Heart left ventricle (tissue), 13 donors: ENCODE measurements at regions not wholly inside any gene's neighbourhood (a gene's known extent, or its start where the extent isn't known, plus 50 kb on each side); places are given as distances from the start of the nearest gene placed in this dataset.

ENCODE experiments used
- POLR2A ChIP-seq, 2 donors: fragments of 450-650 bp; IDR thresholded peaks; one replicate each; pipeline ENCODE4 v1.6.1; 2017; ENCODE audit warnings: antibody characterized with exemption in 2 of 2, mild to moderate bottlenecking in 2 of 2, moderate library complexity in 2 of 2
- TF ChIP-seq, protein P1 (sequence below), 12 donors: fragments of 200-600 bp; sonication (generic) in 4 of 12; IDR thresholded peaks; one replicate each; pipeline versions ENCODE4 v1.5.0 to v1.8.0; 2018 to 2022; ENCODE audit warnings: antibody characterized with exemption in 12 of 12, mild to moderate bottlenecking in 5 of 12
- donor health status: ischemic (EF 13 %, LVEDD 7.1; RV severe dilation, severe dysfunction).
- donor health status: DM: no; HTN: yes; CAD: no.
- donor health status: DM: no; HTN: no; CAD: no.
- donor health status: ischemic (EF 25% LVEDD 6.9; RV normal size, moderate dysfunction).
- donor health status: ischemic (EF 25% LVEDD 5.7; RV mildly dilated, moderate dysfunction).
- donor health status: ischemic (EF 35%, LVEDD 5.7; RV mildly dilated, moderate dysfunction).
- donor health status: nonischemic (EF 11% LVEDD 7.7; RV severe dilation, severe dysfunction).
- donor health status: DM: yes; HTN: yes; CAD: no.
- donor health status: PGD.
- donor health status: ischemic (EF 29% LVEDD 5.4; RV normal size, mild dysfunction).
- donor health status: nonischemic (EF 23%, LVEDD 6.1; RV moderate dilation, normal function).

- no peak for TF ChIP-seq POLR2A (IDR thresholded peaks at IDR 0.05)
- TF ChIP-seq, protein P1, sequence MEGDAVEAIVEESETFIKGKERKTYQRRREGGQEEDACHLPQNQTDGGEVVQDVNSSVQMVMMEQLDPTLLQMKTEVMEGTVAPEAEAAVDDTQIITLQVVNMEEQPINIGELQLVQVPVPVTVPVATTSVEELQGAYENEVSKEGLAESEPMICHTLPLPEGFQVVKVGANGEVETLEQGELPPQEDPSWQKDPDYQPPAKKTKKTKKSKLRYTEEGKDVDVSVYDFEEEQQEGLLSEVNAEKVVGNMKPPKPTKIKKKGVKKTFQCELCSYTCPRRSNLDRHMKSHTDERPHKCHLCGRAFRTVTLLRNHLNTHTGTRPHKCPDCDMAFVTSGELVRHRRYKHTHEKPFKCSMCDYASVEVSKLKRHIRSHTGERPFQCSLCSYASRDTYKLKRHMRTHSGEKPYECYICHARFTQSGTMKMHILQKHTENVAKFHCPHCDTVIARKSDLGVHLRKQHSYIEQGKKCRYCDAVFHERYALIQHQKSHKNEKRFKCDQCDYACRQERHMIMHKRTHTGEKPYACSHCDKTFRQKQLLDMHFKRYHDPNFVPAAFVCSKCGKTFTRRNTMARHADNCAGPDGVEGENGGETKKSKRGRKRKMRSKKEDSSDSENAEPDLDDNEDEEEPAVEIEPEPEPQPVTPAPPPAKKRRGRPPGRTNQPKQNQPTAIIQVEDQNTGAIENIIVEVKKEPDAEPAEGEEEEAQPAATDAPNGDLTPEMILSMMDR (IDR thresholded peaks at IDR 0.05): no peak
Measured at GRCh38 chr20:53823121-53823764, 229.6 kb upstream of the ZNF217 start.
